ENCODE measurements at regions not wholly inside any gene's neighbourhood (a gene's known extent, or its start where the extent isn't known, plus 50 kb on each side); places are given as distances from the start of the nearest gene placed in this dataset.

GRCh38 chr13:53638040-53638439 lies 609.4 kb downstream of the OLFM4 start:
- H2AFZ ChIP-seq (ENCODE audit: low read depth, low read length): no peak overlapping the region
- H3K9ac ChIP-seq (replicated peaks; ENCODE audit: extremely low read depth, insufficient read depth, low read length): no peak overlapping the region
- no peak for DNase-seq (ENCODE audit: low read depth, low spot score)
- CTCF ChIA-PET: interaction anchor here (0.8 kb wide), 1 partner anchor 10 kb away, joined by 3 read pairs; no protein-coding TSS in a partner anchor
- TF ChIP-seq POLR2AphosphoS5 (IDR thresholded peaks at IDR 0.05; ENCODE audit: insufficient read depth, low read depth, low read length) (no peak), CTCF (IDR thresholded peaks at IDR 0.05; ENCODE audit: extremely low read depth in 1 of 2, insufficient read depth in 1 of 2, low read depth in 1 of 2, low read length in 2 of 2) (no peak), MYC (IDR thresholded peaks at IDR 0.05; ENCODE audit: low read depth, low read length) (no peak), POLR2A (IDR thresholded peaks at IDR 0.05; ENCODE audit: low read depth, low read length) (no peak), FOS (IDR thresholded peaks at IDR 0.05; ENCODE audit: borderline replicate concordance, insufficient read depth, low read length) (no peak), EZH2 (IDR thresholded peaks at IDR 0.05; ENCODE audit: borderline replicate concordance, low read depth, low read length, severe bottlenecking) (no peak), JUN (IDR thresholded peaks at IDR 0.05; ENCODE audit: borderline replicate concordance, insufficient read depth, insufficient read length, low read depth) (no peak), MAX (IDR thresholded peaks at IDR 0.05; ENCODE audit: insufficient read depth, insufficient read length) (no peak), GATA2 (IDR thresholded peaks at IDR 0.05; ENCODE audit: insufficient read depth, insufficient read length, low read depth, low read length) (no peak)
- no peaks in the 10 kb centered on the region for H3K79me2 ChIP-seq (ENCODE audit: control insufficient read depth, insufficient read depth, low read length)
- H3K9me1 ChIP-seq (replicated peaks; ENCODE audit: control insufficient read depth, extremely low read depth, insufficient read depth, low read length): no peaks in the 10 kb centered on the region
- no peak overlapping the region for H3K27ac ChIP-seq (ENCODE audit: insufficient read depth, low read depth, low read length)
- H4K20me1 ChIP-seq (replicated peaks; ENCODE audit: control insufficient read depth, extremely low read depth, insufficient read depth, low read length): no peaks in the 10 kb centered on the region
- no peaks in the 10 kb centered on the region for H3K9me3 ChIP-seq (replicated peaks; ENCODE audit: control insufficient read depth, insufficient read depth, low read length)
- POLR2A ChIA-PET: no interaction called here
- dilution Hi-C loops (cut with MboI; ENCODE audit: extremely low pct_ligation_motif_present, low sequenced_read_pairs): no loop called here
- no peak for FAIRE-seq
- H3K27me3 ChIP-seq (ENCODE audit: control insufficient read depth in 2 of 2, insufficient read depth in 2 of 2, low read length in 2 of 2): no peaks in the 10 kb centered on the region
- no TSS peak for BruUV-seq (replicated peaks)
- no peaks in the 10 kb centered on the region for H3K36me3 ChIP-seq (ENCODE audit: control insufficient read depth in 2 of 2, extremely low read depth in 1 of 2, insufficient read depth in 2 of 2, low read length in 2 of 2)
- H3K4me2 ChIP-seq (ENCODE audit: insufficient read depth, low read length): no peak overlapping the region
- H3K4me3 ChIP-seq (replicated peaks in 1 of 3; ENCODE audit: insufficient read depth in 1 of 3, low read depth in 1 of 3, low read length in 3 of 3): no peak overlapping the region
- H3K4me1 ChIP-seq (ENCODE audit: control insufficient read depth, extremely low read depth, insufficient read depth, low read length): no peaks in the 10 kb centered on the region
- intact Hi-C loops (cut with micrococcal nuclease): no loop called here
